ENCODE measurements at regions not wholly inside any gene's neighbourhood (a gene's known extent, or its start where the extent isn't known, plus 50 kb on each side); places are given as distances from the start of the nearest gene placed in this dataset.
A peak's percentile ranks its signal among the peaks of the same experiment; 100 is the strongest.

DNA sequence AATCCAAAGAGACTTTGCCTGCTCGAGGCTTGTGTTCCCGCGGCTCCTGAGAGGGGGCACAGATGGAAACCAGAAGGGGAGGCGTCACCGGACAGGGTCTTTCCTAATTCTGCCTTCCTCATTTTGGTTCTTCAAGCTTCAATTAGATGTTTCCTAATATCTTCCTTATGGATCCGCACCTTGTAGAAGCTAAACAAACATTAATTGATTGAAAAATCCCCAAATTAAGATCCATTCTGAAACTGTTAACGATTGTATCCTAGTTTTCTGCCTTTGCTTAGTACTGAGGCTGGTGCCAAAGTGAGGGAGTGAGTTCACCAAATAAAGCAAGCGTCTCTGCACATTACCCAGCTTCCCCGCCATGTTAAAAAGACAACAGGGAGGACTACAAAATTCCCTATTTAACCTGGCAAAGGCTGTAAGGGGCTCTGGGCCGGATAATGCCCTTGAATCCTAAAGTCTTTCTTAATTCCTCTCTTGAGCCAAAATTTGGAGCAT lies 123.2 kb downstream of the GPX5 start:
- Histone ChIP-seq H3K4me2 (peak overlapping the region; percentile 77), H3K9me2 (replicated peaks; ENCODE audit: insufficient read depth) (no peaks in the 10 kb centered on the region), H3K4me3 (peak overlapping the region; percentile 71), H3K4me1 (ENCODE audit: insufficient read depth) (no peaks in the 10 kb centered on the region), H3K36me3 (replicated peaks; ENCODE audit: insufficient read depth, low read depth) (no peaks in the 10 kb centered on the region), H3K79me2 (no peaks in the 10 kb centered on the region), H3K9me3 (ENCODE audit: low read depth) (no peaks in the 10 kb centered on the region), H3K27ac (peak overlapping the region; percentile 54), H4K20me1 (ENCODE audit: insufficient read depth, poor library complexity, severe bottlenecking) (no peaks in the 10 kb centered on the region), H3K27me3 (no peaks in the 10 kb centered on the region), H2AFZ (peak overlapping the region; percentile 83)
- no peak for DNase-seq (ENCODE audit: low spot score)
- no peak for TF ChIP-seq EZH2phosphoT487 (IDR thresholded peaks at IDR 0.05; ENCODE audit: low read depth, severe bottlenecking, unreplicated experiment)
- TF ChIP-seq, protein P1, sequence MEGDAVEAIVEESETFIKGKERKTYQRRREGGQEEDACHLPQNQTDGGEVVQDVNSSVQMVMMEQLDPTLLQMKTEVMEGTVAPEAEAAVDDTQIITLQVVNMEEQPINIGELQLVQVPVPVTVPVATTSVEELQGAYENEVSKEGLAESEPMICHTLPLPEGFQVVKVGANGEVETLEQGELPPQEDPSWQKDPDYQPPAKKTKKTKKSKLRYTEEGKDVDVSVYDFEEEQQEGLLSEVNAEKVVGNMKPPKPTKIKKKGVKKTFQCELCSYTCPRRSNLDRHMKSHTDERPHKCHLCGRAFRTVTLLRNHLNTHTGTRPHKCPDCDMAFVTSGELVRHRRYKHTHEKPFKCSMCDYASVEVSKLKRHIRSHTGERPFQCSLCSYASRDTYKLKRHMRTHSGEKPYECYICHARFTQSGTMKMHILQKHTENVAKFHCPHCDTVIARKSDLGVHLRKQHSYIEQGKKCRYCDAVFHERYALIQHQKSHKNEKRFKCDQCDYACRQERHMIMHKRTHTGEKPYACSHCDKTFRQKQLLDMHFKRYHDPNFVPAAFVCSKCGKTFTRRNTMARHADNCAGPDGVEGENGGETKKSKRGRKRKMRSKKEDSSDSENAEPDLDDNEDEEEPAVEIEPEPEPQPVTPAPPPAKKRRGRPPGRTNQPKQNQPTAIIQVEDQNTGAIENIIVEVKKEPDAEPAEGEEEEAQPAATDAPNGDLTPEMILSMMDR (IDR thresholded peaks at IDR 0.05; ENCODE audit: poor library complexity), result no peak
- no peak for TF ChIP-seq EZH2 (IDR thresholded peaks at IDR 0.05; ENCODE audit: borderline replicate concordance)
- WGBS (ENCODE audit: low lambda C conversion rate, missing lambda C conversion rate), result 11% methylated on average over 10 of the region's 10 CpGs

DNA sequence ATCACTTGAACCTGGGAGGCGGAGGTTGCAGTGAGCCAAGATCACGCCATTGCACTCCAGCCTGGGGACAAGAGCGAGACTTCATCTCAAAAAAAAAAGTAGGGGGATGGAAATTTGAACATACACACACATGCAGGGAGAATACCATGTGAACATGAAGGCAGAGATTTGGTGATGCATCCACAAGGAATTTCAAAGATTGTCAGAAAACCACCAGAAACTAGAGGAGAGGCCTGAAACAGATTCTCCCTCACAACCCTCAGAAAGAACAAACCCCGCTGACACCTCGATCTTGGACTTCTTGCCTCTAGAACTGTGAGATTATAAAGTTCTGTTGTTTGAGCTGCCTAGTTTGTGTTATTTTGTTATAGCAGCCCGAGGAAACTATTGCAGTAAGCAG lies 125.5 kb downstream of the GPX5 start:
- 88% methylated on average over 6 of the region's 6 CpGs for WGBS (ENCODE audit: low lambda C conversion rate, missing lambda C conversion rate)
- H3K4me2 ChIP-seq, result no peak overlapping the region
- TF ChIP-seq EZH2phosphoT487 (IDR thresholded peaks at IDR 0.05; ENCODE audit: low read depth, severe bottlenecking, unreplicated experiment) (no peak), EZH2 (IDR thresholded peaks at IDR 0.05; ENCODE audit: borderline replicate concordance) (no peak)
- TF ChIP-seq, protein P1 (IDR thresholded peaks at IDR 0.05; ENCODE audit: poor library complexity), result no peak

DNA sequence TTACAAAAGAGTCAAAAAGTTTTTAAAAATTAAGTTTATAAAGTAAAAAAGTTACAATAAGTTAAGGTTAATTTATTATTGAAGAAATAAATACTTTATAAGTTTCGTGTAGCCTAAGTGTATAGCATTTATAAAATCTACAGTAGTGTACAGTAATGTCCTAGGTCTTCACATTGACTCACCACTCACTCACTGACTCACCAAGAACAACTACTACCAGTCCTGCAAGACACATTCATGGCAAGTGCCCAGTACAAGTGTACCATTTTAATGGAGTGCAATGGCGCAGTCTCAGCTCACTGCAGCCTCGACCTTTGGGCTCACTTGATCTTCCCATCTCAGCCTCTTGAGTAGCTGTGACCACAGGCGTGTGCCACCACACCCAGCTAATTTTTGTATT lies 128.2 kb downstream of the GPX5 start:
- DNase-seq (ENCODE audit: low spot score), result no peak
- no peak overlapping the region for H3K4me2 ChIP-seq
- H3K4me3 ChIP-seq, result no peak overlapping the region
- H3K9me3 ChIP-seq (ENCODE audit: low read depth), result no peaks in the 10 kb centered on the region
- no peaks in the 10 kb centered on the region for H3K4me1 ChIP-seq (ENCODE audit: insufficient read depth)
- no peak overlapping the region for H3K27ac ChIP-seq
- TF ChIP-seq, protein P1 (IDR thresholded peaks at IDR 0.05; ENCODE audit: poor library complexity), result no peak
- TF ChIP-seq EZH2phosphoT487 (IDR thresholded peaks at IDR 0.05; ENCODE audit: low read depth, severe bottlenecking, unreplicated experiment) (no peak), EZH2 (IDR thresholded peaks at IDR 0.05; ENCODE audit: borderline replicate concordance) (no peak)
- no peaks in the 10 kb centered on the region for H3K36me3 ChIP-seq (replicated peaks; ENCODE audit: insufficient read depth, low read depth)
- no peaks in the 10 kb centered on the region for H3K9me2 ChIP-seq (replicated peaks; ENCODE audit: insufficient read depth)
- peaks cover 3% of the 10 kb centered on the region for H3K27me3 ChIP-seq
- no peaks in the 10 kb centered on the region for H4K20me1 ChIP-seq (ENCODE audit: insufficient read depth, poor library complexity, severe bottlenecking)
- H3K79me2 ChIP-seq, result no peaks in the 10 kb centered on the region
- 95% methylated on average over 4 of the region's 4 CpGs for WGBS (ENCODE audit: low lambda C conversion rate, missing lambda C conversion rate)
- no peak overlapping the region for H2AFZ ChIP-seq

More for the DNA sequence above, 125.5 kb downstream of the GPX5 start:
- H3K9me3 ChIP-seq (ENCODE audit: low read depth), result no peaks in the 10 kb centered on the region
- no peak overlapping the region for H3K27ac ChIP-seq
- no peaks in the 10 kb centered on the region for H3K79me2 ChIP-seq
- no peak for DNase-seq (ENCODE audit: low spot score)
- H3K36me3 ChIP-seq (replicated peaks; ENCODE audit: insufficient read depth, low read depth), result no peaks in the 10 kb centered on the region
- H3K4me3 ChIP-seq, result no peak overlapping the region
- H2AFZ ChIP-seq, result no peak overlapping the region
- no peaks in the 10 kb centered on the region for H3K9me2 ChIP-seq (replicated peaks; ENCODE audit: insufficient read depth)
- no peaks in the 10 kb centered on the region for H4K20me1 ChIP-seq (ENCODE audit: insufficient read depth, poor library complexity, severe bottlenecking)
- H3K4me1 ChIP-seq (ENCODE audit: insufficient read depth), result no peaks in the 10 kb centered on the region
- H3K27me3 ChIP-seq, result peaks cover 3% of the 10 kb centered on the region

DNA sequence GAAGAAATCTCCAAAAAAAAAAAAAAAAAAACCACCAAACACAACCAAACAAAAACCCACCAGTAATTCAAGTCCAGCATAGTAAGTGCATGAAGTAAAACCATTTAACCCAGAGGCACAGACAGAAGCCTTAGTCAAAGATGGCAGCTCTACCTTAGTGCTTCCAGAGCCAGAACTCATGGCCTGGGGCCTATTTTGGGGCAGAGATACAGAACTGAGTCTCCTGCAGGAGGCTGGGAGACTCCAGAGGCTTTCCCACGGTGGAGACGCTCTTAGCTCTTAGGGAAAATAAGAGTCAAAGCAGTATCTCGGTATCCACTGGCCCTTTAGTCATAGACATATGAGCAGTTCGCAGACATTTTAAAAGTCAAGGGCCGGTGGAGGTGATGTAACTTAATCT lies 129.5 kb downstream of the GPX5 start:
- Histone ChIP-seq H3K4me3 (no peak overlapping the region), H3K79me2 (no peaks in the 10 kb centered on the region), H3K36me3 (replicated peaks; ENCODE audit: insufficient read depth, low read depth) (no peaks in the 10 kb centered on the region), H3K9me2 (replicated peaks; ENCODE audit: insufficient read depth) (no peaks in the 10 kb centered on the region), H4K20me1 (ENCODE audit: insufficient read depth, poor library complexity, severe bottlenecking) (no peaks in the 10 kb centered on the region), H3K27ac (no peak overlapping the region), H2AFZ (no peak overlapping the region), H3K4me2 (no peak overlapping the region), H3K9me3 (ENCODE audit: low read depth) (no peaks in the 10 kb centered on the region), H3K4me1 (ENCODE audit: insufficient read depth) (peaks cover 6% of the 10 kb centered on the region), H3K27me3 (peaks cover 3% of the 10 kb centered on the region)
- TF ChIP-seq, protein P1 (IDR thresholded peaks at IDR 0.05; ENCODE audit: poor library complexity), result no peak
- TF ChIP-seq EZH2phosphoT487 (IDR thresholded peaks at IDR 0.05; ENCODE audit: low read depth, severe bottlenecking, unreplicated experiment) (no peak), EZH2 (IDR thresholded peaks at IDR 0.05; ENCODE audit: borderline replicate concordance) (no peak)
- DNase-seq (ENCODE audit: low spot score), result no peak
- 74% methylated on average over 5 of the region's 5 CpGs for WGBS (ENCODE audit: low lambda C conversion rate, missing lambda C conversion rate)

Data from hepatocyte (in vitro differentiated cells).